SH-SY5Y (cell line): ENCODE measurements at regions not wholly inside any gene's neighbourhood (a gene's known extent, or its start where the extent isn't known, plus 50 kb on each side); places are given as distances from the start of the nearest gene placed in this dataset.

ENCODE experiments used
- GATA2 ChIP-seq: IDR thresholded peaks from 2 replicates; pipeline ENCODE4 v1.6.1; 2011; ENCODE audit warnings: mild to moderate bottlenecking, low read depth, low read length
- GATA3 ChIP-seq: IDR thresholded peaks from 2 replicates; pipeline ENCODE4 v1.6.1; 2011; ENCODE audit warnings: low read depth, mild to moderate bottlenecking, low read length, moderate library complexity

GRCh38 chr20:60641879-60642447 lies 610.1 kb upstream of the CDH4 start:
- TF ChIP-seq GATA2, result no peak
- TF ChIP-seq GATA3, result no peak

- TF ChIP-seq GATA3 (no peak), GATA2 (no peak)
These were observed 609.5 kb upstream of the CDH4 start for GRCh38 chr20:60642541-60642940.

DNA sequence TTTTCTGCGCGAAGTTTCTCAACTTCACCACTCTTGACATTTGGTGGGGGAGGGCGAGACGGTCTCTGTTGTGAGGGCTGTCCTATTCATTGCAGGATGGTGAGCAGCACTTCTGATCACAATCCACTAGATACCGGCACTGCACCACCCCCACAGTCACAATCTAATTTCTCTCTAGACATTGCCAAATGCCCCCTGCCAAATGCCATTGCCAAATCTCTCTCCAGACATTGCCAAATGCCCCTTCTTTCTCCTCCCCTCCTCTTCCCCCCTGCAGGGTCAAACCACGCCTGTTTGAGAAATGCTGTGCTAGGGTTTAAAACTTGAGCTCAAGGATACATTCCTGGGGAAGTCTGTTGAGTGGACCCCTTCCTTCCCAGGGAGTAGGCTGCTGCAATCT lies 603.5 kb upstream of the CDH4 start:
- no peak for TF ChIP-seq GATA2
- no peak for TF ChIP-seq GATA3

DNA sequence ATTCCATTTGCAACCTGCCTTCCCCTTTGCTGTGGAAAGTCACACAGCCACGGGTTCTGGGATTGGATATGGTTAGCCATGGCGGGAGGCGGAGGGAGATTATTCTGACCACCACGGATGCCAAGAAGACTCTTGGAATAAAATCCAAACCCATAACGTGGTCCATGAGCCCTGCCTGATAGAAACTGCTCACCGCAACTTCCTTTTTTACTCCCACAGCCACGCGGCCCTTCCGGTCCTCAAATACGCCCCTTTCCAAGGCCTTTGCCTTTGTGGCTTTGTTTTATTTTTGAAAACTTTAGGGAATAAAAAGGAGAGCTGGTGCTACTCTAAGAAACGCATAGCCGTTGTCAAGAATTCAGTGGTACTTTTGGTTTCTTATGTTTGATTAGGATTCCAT lies 602.5 kb upstream of the CDH4 start:
- TF ChIP-seq GATA2 (no peak), GATA3 (no peak)

GRCh38 chr20:60650087-60650486 lies 602.0 kb upstream of the CDH4 start:
- TF ChIP-seq GATA2, result no peak
- TF ChIP-seq GATA3, result no peak

GRCh38 chr20:60652046-60652445 lies 600.0 kb upstream of the CDH4 start:
- TF ChIP-seq GATA2 (no peak), GATA3 (no peak)

GRCh38 chr20:60652615-60653014 lies 599.4 kb upstream of the CDH4 start:
- TF ChIP-seq GATA2, result no peak
- TF ChIP-seq GATA3, result no peak

GRCh38 chr20:60653111-60653845 lies 598.8 kb upstream of the CDH4 start:
- TF ChIP-seq GATA2, result no peak
- TF ChIP-seq GATA3, result no peak

DNA sequence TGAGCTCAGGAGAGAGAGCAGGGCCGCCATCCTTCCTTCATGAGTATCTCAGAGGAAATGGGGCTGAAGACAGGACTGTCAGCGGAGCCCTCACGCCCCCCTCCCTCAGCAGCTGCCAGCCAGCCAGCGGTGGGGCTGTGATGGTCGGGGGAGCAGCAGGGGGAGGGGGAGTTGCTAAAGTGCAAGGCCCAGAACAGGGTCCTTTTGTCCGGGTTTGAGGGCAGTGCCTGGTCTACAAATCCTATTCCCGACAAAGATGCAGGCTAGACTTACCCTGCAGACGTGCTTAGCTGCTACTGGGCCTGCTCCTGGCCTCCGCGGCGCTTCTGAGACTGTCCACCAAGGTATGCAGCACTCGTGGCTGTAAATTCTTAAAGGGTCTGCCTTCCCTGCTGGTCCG lies 593.4 kb upstream of the CDH4 start:
- TF ChIP-seq GATA3, result no peak
- no peak for TF ChIP-seq GATA2

DNA sequence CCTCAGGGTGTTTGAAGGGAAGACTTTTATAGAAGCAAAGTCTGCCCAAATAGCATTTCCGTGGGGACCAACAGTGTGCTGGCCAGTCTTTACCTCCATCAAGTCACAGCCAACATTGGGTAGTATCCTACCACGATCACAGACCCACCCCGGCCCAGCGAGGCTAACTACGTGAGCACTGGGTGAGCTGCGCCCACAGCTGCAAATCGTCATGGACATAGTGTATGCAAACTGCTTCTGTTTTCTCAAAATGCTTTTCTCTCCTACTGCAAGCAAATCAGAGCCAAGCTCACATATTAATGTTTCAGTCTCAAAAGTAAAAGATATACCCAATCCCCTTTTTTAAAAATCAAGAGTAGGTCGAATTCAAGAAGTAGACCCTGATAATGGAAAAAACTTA lies 592.8 kb upstream of the CDH4 start:
- TF ChIP-seq GATA3 (no peak), GATA2 (no peak)

DNA sequence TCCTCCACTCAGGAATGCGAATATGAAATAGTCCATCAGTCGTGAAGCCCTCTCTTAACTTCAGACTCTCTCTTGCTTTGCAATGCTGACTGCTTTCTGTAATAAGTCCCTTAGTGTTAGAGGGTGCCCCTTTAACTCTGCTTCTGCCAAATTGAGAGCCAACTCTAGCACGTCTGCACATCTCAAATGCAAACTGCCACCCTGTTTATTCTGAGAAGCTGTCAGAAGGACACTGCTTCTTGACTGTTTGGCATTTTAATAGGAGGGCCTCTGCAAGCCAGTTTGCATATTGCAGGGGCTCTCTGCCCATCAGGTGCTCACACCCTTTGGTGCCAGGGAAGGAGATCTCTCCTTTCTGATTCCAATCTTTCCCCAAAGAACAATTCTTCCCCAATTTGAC lies 589.8 kb upstream of the CDH4 start:
- no peak for TF ChIP-seq GATA3
- TF ChIP-seq GATA2, result no peak

- TF ChIP-seq GATA2 (no peak), GATA3 (no peak)
These were observed 588.0 kb upstream of the CDH4 start for GRCh38 chr20:60664106-60664505.

DNA sequence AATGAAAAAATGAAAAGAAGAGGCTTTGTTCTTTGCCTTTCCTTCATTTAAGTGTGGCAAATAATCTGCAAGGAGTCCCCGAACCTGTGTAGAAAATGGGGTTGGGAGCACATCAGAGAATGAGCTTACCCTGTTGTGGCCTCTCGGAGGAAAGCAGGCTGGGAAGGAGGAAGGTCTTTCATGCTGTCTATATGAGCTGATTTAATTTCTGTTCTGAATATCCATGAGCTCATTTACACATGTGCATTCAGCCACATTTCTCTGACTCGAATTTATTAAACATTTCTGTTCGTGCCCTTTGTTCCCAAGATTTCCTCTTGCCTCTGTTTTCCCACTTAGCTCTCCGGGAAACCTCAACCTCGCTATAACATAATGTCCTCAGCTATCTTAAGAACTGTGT lies 584.4 kb upstream of the CDH4 start:
- no peak for TF ChIP-seq GATA3
- no peak for TF ChIP-seq GATA2

DNA sequence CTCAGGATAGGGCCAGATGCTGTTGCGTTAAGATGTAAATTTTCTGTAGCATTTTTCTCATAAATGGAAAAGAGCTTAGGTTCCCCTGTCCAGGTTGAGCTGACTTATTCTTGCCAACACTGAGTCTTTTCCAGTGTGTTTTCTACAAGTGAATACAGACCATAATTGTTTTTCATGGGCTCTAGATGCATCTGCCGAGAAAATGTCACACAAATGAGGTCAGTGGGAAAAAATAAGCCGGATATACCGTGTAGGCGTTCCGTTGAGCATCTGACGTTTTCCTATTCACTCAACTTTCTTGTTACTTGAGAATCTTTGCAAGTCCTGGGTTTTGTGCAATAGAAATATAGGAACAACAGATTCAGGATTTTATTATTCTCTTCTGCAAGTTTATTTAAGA lies 582.9 kb upstream of the CDH4 start:
- TF ChIP-seq GATA3 (no peak), GATA2 (no peak)

DNA sequence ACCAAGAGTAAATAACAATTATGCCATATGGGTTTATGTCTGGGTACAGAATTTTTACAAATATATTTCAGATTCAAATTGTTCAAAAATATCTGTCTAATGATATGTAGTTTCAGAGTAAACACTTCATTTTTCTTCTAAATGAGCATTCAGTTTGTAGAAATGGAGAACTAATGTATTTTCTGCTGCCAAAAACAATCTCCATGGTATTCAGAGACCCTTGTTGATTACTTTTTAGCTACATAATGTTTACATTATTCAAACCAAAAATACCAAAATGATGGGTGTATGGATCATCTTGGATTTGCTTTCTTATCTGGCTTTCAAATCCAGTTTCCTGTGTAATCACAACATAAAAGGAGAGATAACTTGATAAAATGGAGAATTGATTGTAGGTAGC lies 576.0 kb upstream of the CDH4 start:
- TF ChIP-seq GATA2, result no peak
- TF ChIP-seq GATA3, result no peak
